Left ventricle myocardium superior (tissue), 1 donor: ENCODE measurements at regions not wholly inside any gene's neighbourhood (a gene's known extent, or its start where the extent isn't known, plus 50 kb on each side); places are given as distances from the start of the nearest gene placed in this dataset.
"Not testable (repeated sequence)": the region's sequence is repeated elsewhere in the genome, so short reads cannot be mapped to it uniquely, and the experiment has no call there.

Source experiments
- ATAC-seq: fragments of 200-7000 bp; cut with Tn5 transposase; one replicate; pipeline ENCODE4 v1.9.1; 2020; ENCODE audit warnings: mild to moderate bottlenecking, moderate library complexity
- DNase-seq: peaks from one replicate; pipeline ENCODE4 v3.0.0-alpha.2; 2020
- intact Hi-C: fragments of 100-400 bp; cut with micrococcal nuclease; formaldehyde crosslinking; loops from one replicate; pipeline ENCODE4 v1.11.0; 2022
- donor health status: DM: no; HTN: yes; CAD: no; lungs with severe emphysema.

DNA sequence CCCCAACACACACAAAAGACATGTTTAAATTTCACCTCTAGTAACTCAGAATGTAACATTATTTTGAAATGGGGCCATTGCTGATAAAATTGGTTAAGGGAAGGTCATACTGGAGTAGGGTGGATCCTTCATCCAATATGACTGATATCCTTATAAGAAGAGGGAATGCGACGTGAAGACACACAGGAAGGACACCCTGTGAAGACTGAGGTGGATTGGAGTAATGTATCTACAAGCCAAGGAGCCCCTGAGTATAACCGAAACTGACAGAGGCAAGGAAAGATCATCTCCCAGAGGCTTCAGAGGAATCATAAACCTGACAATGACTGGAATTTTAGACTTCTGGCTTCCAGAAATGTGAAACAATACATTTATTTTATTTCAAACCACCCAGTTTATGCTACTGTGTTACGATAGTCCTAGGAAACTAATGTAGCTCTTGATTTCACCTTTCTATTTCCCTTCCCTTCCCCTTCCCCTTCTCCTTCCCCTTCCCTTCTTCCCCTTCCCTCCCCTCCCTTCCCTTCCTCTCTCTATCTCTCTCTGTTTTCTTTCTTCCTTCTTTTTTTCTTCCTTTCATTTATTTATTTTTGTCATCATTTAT is 1775.4 kb downstream of the LRRC4C start:
- intact Hi-C loops: no loop called here
- ATAC-seq (no peak), DNase-seq (no peak)

GRCh38 chr11:39683288-39683950 is 1776.0 kb downstream of the LRRC4C start:
- ATAC-seq (no peak), DNase-seq (no peak)

GRCh38 chr11:39681428-39681827 is 1778.0 kb downstream of the LRRC4C start:
- no peak for ATAC-seq
- intact Hi-C loops: no loop called here
- no peak for DNase-seq

More at GRCh38 chr11:39683288-39683950, 1776.0 kb downstream of the LRRC4C start:
- intact Hi-C loops: no loop called here

DNA sequence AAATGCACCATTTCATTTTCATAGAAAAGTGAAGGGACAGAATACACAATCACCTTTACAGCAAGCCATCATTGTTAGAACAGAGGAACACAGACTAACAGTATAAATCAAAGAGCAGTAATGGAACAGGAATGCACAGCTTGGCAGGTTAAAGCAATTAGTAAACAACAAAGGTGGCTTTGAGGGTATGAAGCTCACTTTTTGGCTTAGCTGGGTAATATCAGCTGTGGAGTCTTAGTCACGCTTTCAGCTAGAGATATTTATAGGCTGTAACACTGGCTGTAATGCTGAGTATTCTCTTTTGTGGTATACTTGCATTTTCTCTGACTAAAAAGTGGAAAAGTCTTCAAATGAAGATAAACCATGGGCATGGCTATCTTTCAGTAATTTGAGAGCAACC is 1780.5 kb downstream of the LRRC4C start:
- intact Hi-C loops: no loop called here
- ATAC-seq: no peak
- DNase-seq: no peak

GRCh38 chr11:39675171-39675570 is 1784.3 kb downstream of the LRRC4C start:
- intact Hi-C loops: no loop called here
- DNase-seq: no peak

GRCh38 chr11:39674761-39675160 is 1784.7 kb downstream of the LRRC4C start:
- intact Hi-C loops: no loop called here
- no peak for DNase-seq
- ATAC-seq: no peak

More at GRCh38 chr11:39675171-39675570, 1784.3 kb downstream of the LRRC4C start:
- ATAC-seq: no peak

DNA sequence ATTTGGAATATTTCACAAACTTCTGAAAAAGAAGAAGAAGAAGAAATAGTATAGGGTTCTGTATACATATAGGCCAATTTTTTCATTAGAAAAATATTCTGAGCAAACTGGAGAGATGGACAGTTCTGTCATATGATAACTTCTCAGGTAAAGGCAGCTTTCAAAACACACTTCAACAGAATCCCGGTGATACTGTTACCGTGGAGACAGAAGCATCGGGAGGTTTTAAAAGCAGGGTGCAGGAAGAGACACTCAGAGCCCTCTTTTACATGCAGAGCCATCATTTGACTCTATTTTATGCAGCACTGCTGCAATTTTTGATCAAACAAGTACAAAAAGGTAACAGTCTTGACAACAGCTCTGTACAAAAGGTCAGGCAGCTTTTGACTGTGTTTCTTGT is 1785.4 kb downstream of the LRRC4C start:
- ATAC-seq: no peak
- intact Hi-C loops: no loop called here
- no peak for DNase-seq

GRCh38 chr11:39668640-39669039 is 1790.8 kb downstream of the LRRC4C start:
- DNase-seq: no peak
- no peak for ATAC-seq
- intact Hi-C loops: no loop called here

DNA sequence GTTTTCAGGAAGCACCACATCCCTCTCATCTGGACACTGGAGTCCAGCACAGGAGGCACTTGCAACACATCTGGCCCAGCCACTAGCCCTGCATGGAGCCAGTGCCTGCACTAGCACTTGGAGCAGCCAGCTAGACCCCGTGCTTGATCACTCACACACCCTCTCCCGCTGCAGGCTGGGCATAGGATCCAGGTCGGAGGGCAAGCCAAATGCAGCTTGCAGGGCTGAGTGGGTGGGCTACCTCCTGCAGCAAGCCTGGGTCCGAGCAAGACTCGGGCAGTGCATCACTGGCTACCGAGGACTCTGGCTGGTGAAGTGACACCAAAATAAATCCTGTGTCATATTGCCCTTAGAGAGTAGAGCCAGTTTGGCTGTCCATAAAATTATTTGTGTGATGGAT is 1795.4 kb downstream of the LRRC4C start:
- ATAC-seq (no peak), DNase-seq (no peak)
- intact Hi-C loops: no loop called here

- intact Hi-C loops: no loop called here
- DNase-seq: no peak
- no peak for ATAC-seq
These were observed 1797.6 kb downstream of the LRRC4C start for GRCh38 chr11:39661890-39662289.

- intact Hi-C loops: no loop called here
- ATAC-seq (no peak), DNase-seq (no peak)
These were observed 1807.5 kb downstream of the LRRC4C start for GRCh38 chr11:39651857-39652461.

DNA sequence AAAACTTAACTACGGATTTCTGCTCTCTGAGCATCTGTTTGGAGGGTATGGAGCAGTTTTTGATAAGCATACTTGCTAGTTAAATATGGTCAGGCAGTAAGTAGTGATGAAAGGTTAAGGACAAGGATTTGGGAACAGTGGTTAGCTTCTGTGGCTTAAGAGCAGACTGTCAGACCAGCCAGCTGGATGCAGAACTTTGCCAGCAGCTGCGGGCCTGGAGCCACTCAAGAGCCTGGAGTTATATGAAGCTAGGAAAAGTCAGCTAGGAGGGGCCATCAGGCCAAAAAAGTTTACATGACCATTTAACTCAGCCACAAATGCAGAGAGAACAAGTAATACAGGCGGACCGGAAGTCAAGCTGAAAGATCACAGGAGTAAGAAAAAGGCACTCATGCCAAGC is 1817.7 kb downstream of the LRRC4C start:
- ATAC-seq (no peak), DNase-seq (no peak)
- intact Hi-C loops: no loop called here

DNA sequence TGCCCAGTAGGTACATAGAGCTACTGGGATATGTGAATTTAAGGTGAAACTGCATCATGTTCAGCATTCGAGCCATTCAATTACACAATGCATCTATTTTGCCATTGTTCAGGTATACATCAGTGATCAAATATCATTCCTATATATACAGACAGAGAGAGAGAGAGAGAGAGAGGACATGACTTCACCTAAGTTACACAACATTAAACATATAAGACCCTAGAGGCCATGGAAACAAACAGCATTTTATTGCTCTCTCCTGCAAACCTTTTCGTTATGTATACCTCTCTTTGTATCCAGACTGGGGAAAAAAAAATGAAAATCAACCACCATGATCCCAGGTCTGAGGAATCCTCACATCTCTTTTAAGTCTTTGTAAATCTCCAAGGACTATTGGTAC is 1829.1 kb downstream of the LRRC4C start:
- ATAC-seq (no peak), DNase-seq (no peak)
- intact Hi-C loops: no loop called here

GRCh38 chr11:39628311-39628710 is 1831.1 kb downstream of the LRRC4C start:
- intact Hi-C loops: no loop called here
- DNase-seq (no peak), ATAC-seq (no peak)

DNA sequence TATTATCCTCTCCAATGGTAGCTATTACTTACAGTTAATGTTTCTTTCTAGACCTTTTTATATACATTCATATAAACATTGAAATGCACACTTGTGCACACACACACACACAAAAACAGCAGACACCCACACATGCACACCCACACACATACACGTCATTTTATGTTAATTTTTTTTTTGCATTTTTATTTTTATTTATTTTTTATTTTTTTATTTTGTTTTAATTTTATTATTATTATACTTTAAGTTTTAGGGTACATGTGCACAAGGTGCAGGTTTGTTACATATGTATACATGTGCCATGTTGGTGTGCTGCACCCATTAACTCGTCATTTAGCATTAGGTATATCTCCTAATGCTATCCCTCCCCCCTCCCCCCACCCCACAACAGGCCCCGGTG is 1839.1 kb downstream of the LRRC4C start:
- DNase-seq, intact Hi-C loops, ATAC-seq: not testable (repeated sequence)

DNA sequence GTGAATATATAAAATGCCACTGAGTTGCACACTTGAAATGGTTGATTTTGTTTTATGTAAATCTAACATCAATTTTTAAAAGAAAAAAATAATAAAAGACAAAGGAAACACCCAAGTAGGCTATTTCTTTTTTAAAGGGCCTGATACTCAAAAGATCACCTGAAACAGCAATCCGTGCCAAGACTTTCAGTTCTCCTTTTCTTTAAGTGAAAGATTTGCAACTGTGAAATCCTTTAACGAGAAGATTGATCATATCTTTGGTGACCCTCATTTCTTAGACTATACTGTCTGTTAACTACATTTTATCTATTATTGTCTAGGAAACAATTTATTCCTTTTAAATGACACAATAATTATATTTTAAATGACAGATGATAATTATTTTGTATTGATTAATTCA is 1841.5 kb downstream of the LRRC4C start:
- intact Hi-C loops: no loop called here
- DNase-seq: no peak
- ATAC-seq: no peak

DNA sequence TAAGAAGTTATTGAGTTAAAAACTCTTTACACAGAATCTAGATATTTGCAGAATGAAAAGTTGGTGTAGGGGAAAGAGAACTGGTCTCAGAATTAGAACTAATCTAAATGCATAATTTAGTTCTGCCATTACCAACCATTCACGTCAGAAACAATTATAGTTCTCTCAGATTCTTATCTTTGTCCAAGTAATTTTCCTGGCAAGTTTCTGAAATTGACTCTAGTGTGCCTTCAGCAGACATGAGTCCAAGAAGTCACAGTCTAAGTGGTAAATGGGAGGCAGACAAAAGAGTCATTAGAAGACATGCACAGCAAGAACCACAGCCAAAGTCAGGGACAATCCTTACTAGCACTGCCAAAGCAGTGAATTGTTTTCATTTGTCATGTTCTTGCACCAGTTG is 1870.1 kb downstream of the LRRC4C start:
- ATAC-seq (no peak), DNase-seq (no peak)
- intact Hi-C loops: no loop called here

- intact Hi-C loops: no loop called here
- DNase-seq (no peak), ATAC-seq (no peak)
These were observed 1873.4 kb downstream of the LRRC4C start for GRCh38 chr11:39586036-39586435.

- DNase-seq (no peak), ATAC-seq (no peak)
- intact Hi-C loops: no loop called here
These were observed 1888.4 kb downstream of the LRRC4C start for GRCh38 chr11:39571081-39571480.

DNA sequence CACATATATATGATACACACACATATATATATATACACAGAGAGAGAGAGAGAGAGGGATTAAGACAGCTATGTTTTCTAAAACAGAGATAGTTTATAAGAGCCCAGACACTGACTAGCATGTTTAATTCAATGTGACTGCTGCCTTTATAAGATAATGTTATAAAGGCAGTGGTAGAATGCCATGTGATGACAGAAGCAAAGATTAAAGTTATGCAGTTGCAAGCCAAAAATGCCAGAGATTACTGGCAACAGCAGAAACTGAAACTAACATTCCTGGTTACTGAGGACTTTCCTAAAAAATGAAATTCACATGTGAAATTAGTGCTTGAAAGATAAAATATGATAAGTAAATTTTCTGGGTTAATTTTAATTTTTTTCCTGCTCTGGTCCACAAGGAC is 1888.9 kb downstream of the LRRC4C start:
- ATAC-seq (no peak), DNase-seq (no peak)
- intact Hi-C loops: no loop called here

DNA sequence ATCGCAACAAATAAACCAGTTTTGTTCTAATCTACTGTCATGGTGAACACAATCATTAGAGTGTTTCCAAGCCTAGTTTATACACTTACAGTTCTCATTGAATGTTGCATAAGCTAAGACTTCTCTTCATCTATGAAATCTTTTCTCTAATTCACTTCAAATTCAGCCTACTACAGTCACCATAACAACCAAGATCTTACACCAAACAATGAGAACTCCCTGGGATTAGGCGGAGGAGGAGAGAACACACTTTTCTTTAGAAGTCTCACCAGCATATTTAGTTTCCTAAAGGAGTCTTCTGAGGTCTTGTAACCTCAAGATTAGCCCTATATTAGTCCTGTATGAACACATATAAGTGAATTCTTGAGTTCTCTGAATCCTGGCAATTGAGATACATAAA is 1889.7 kb downstream of the LRRC4C start:
- DNase-seq: no peak
- intact Hi-C loops: no loop called here
- ATAC-seq: no peak
